Liver (tissue), 3 donors: ENCODE measurements at regions not wholly inside any gene's neighbourhood (a gene's known extent, or its start where the extent isn't known, plus 50 kb on each side); places are given as distances from the start of the nearest gene placed in this dataset.

Experiments used
- CTCF ChIP-seq: fragments of 150-350 bp; IDR thresholded peaks from 2 replicates; pipeline ENCODE4 v1.5.1; 2017; ENCODE audit warnings: improper control_type of control experiment, low read depth, low read length; ENCODE audit not compliant: missing input control
- GABPA ChIP-seq, 2 donors: IDR thresholded peaks in 1 of 2; conservative IDR thresholded peaks in 1 of 2; 2 replicates each; pipeline ENCODE4 v1.6.1; 2016; ENCODE audit warnings: antibody characterized with exemption in 2 of 2, mild to moderate bottlenecking in 1 of 2, moderate library complexity in 1 of 2
- REST ChIP-seq: IDR thresholded peaks from 2 replicates; pipeline ENCODE4 v1.6.1; 2016; ENCODE audit warnings: antibody characterized with exemption, mild to moderate bottlenecking
- SP1 ChIP-seq: IDR thresholded peaks from 2 replicates; pipeline ENCODE4 v1.6.1; 2018; ENCODE audit warnings: antibody characterized with exemption, mild to moderate bottlenecking
- TAF1 ChIP-seq: conservative IDR thresholded peaks from 2 replicates; pipeline ENCODE4 v1.6.1; 2016; ENCODE audit warnings: antibody characterized with exemption, mild to moderate bottlenecking
- ZBTB33 ChIP-seq: IDR thresholded peaks from 2 replicates; pipeline ENCODE4 v1.6.1; 2016; ENCODE audit warnings: antibody characterized with exemption
- donor health status: healthy.
- donor health status: healthy.

GRCh38 chr3:72515281-72515680 lies 333.0 kb downstream of the SHQ1 start:
- TF ChIP-seq CTCF (no peak), GABPA (IDR thresholded peaks at IDR 0.05 in 1 of 2, conservative IDR thresholded peaks at IDR 0.05 in 1 of 2) (no peak), TAF1 (no peak), ZBTB33 (no peak), REST (no peak), SP1 (no peak)
